ENCODE measurements at regions not wholly inside any gene's neighbourhood (a gene's known extent, or its start where the extent isn't known, plus 50 kb on each side); places are given as distances from the start of the nearest gene placed in this dataset.
A peak's percentile ranks its signal among the peaks of the same experiment; 100 is the strongest.

- Histone ChIP-seq H3K4me2 (ENCODE audit: control insufficient read depth, extremely low read depth, insufficient read depth, low read depth, low read length) (no peak overlapping the region), H4K20me1 (ENCODE audit: control insufficient read depth, extremely low read depth, insufficient read depth, low read length) (no peaks in the 10 kb centered on the region), H3K4me3 (ENCODE audit: control insufficient read depth in 2 of 3, extremely low read depth in 1 of 3, insufficient read depth in 2 of 3, low read depth in 1 of 3, low read length in 3 of 3) (no peak overlapping the region), H3K27ac (ENCODE audit: control insufficient read depth, insufficient read depth, low read length) (no peak overlapping the region), H3K79me2 (ENCODE audit: control insufficient read depth, insufficient read depth, low read length) (no peaks in the 10 kb centered on the region), H3K9ac (ENCODE audit: control insufficient read depth, extremely low read depth, insufficient read depth, low read length) (no peak overlapping the region), H3K9me3 (ENCODE audit: control insufficient read depth, low read depth, low read length) (no peaks in the 10 kb centered on the region), H3K27me3 (ENCODE audit: control insufficient read depth, extremely low read depth, insufficient read depth, low read length) (no peaks in the 10 kb centered on the region), H3K36me3 (ENCODE audit: control insufficient read depth in 2 of 2, extremely low read depth in 1 of 2, insufficient read depth in 2 of 2, low read length in 2 of 2) (no peaks in the 10 kb centered on the region), H3K9me1 (ENCODE audit: control insufficient read depth, extremely low read depth, insufficient read depth, low read length) (no peaks in the 10 kb centered on the region), H2AFZ (ENCODE audit: control insufficient read depth, low read length) (no peak overlapping the region), H3K4me1 (ENCODE audit: control insufficient read depth, extremely low read depth, insufficient read depth, low read length) (no peaks in the 10 kb centered on the region)
- dilution Hi-C loops (cut with MboI; ENCODE audit: extremely low pct_ligation_motif_present, low sequenced_read_pairs): no loop called here
- DNase-seq (ENCODE audit: low read depth, low spot score) (no peak), FAIRE-seq (no peak)
- no peak for TF ChIP-seq EZH2 (IDR thresholded peaks at IDR 0.05; ENCODE audit: low read length)
- TF ChIP-seq CTCF (optimal IDR thresholded peaks at IDR 0.05 in 1 of 3, IDR thresholded peaks at IDR 0.05 in 1 of 3, conservative IDR thresholded peaks at IDR 0.05 in 1 of 3; ENCODE audit: extremely low read depth in 1 of 3, insufficient read depth in 2 of 3, low read length in 3 of 3): no peak
Observed at GRCh38 chr6:90668141-90668540, 81.3 kb upstream of the MAP3K7 start.

- H3K9me3 ChIP-seq (ENCODE audit: control insufficient read depth, low read depth, low read length): no peaks in the 10 kb centered on the region
- no peak overlapping the region for H3K4me3 ChIP-seq (ENCODE audit: control insufficient read depth in 2 of 3, extremely low read depth in 1 of 3, insufficient read depth in 2 of 3, low read depth in 1 of 3, low read length in 3 of 3)
- H3K4me2 ChIP-seq (ENCODE audit: control insufficient read depth, extremely low read depth, insufficient read depth, low read depth, low read length): no peak overlapping the region
- no peak overlapping the region for H2AFZ ChIP-seq (ENCODE audit: control insufficient read depth, low read length)
- no peaks in the 10 kb centered on the region for H3K79me2 ChIP-seq (ENCODE audit: control insufficient read depth, insufficient read depth, low read length)
- H3K27me3 ChIP-seq (ENCODE audit: control insufficient read depth, extremely low read depth, insufficient read depth, low read length): no peaks in the 10 kb centered on the region
- no peaks in the 10 kb centered on the region for H3K36me3 ChIP-seq (ENCODE audit: control insufficient read depth in 2 of 2, extremely low read depth in 1 of 2, insufficient read depth in 2 of 2, low read length in 2 of 2)
- DNase-seq (ENCODE audit: low read depth, low spot score) (no peak), FAIRE-seq (peak; percentile 29)
- H3K9ac ChIP-seq (ENCODE audit: control insufficient read depth, extremely low read depth, insufficient read depth, low read length): no peak overlapping the region
- no peaks in the 10 kb centered on the region for H3K4me1 ChIP-seq (ENCODE audit: control insufficient read depth, extremely low read depth, insufficient read depth, low read length)
- H3K9me1 ChIP-seq (ENCODE audit: control insufficient read depth, extremely low read depth, insufficient read depth, low read length): no peaks in the 10 kb centered on the region
- dilution Hi-C loops (cut with MboI; ENCODE audit: extremely low pct_ligation_motif_present, low sequenced_read_pairs): no loop called here
- TF ChIP-seq EZH2 (IDR thresholded peaks at IDR 0.05; ENCODE audit: low read length): no peak
- no peak for TF ChIP-seq CTCF (optimal IDR thresholded peaks at IDR 0.05 in 1 of 3, IDR thresholded peaks at IDR 0.05 in 1 of 3, conservative IDR thresholded peaks at IDR 0.05 in 1 of 3; ENCODE audit: extremely low read depth in 1 of 3, insufficient read depth in 2 of 3, low read length in 3 of 3)
- no peaks in the 10 kb centered on the region for H4K20me1 ChIP-seq (ENCODE audit: control insufficient read depth, extremely low read depth, insufficient read depth, low read length)
- no peak overlapping the region for H3K27ac ChIP-seq (ENCODE audit: control insufficient read depth, insufficient read depth, low read length)
Observed at GRCh38 chr6:90663873-90664272, 77.0 kb upstream of the MAP3K7 start.

Data from keratinocyte (primary cell).